NB4 (cell line): ENCODE measurements at regions not wholly inside any gene's neighbourhood (a gene's known extent, or its start where the extent isn't known, plus 50 kb on each side); places are given as distances from the start of the nearest gene placed in this dataset.
A peak's percentile ranks its signal among the peaks of the same experiment; 100 is the strongest.

Source experiments
- DNase-seq: peaks from one replicate; pipeline ENCODE4 v3.0.0; 2010; ENCODE audit warnings: low read depth
- H3K4me3 ChIP-seq: one replicate; pipeline ENCODE4 v1.5.1; 2011; ENCODE audit warnings: mild to moderate bottlenecking, low read depth, low read length, moderate library complexity
- MYC ChIP-seq: IDR thresholded peaks from 2 replicates; pipeline ENCODE4 v1.6.1; 2011; ENCODE audit warnings: low read depth, low read length
- POLR2A ChIP-seq: IDR thresholded peaks from 2 replicates; pipeline ENCODE4 v1.6.1; 2011; ENCODE audit warnings: mild to moderate bottlenecking; ENCODE audit not compliant: insufficient read length; ENCODE audit errors: extremely low read depth
- TF ChIP-seq, protein P1 (sequence below): IDR thresholded peaks from one replicate; pipeline ENCODE4 v1.5.1; 2012; ENCODE audit warnings: low read depth, low read length
- TF ChIP-seq, protein P2 (sequence below): IDR thresholded peaks from 2 replicates; pipeline ENCODE4 v1.6.1; 2011; ENCODE audit warnings: low read depth, low read length

DNA sequence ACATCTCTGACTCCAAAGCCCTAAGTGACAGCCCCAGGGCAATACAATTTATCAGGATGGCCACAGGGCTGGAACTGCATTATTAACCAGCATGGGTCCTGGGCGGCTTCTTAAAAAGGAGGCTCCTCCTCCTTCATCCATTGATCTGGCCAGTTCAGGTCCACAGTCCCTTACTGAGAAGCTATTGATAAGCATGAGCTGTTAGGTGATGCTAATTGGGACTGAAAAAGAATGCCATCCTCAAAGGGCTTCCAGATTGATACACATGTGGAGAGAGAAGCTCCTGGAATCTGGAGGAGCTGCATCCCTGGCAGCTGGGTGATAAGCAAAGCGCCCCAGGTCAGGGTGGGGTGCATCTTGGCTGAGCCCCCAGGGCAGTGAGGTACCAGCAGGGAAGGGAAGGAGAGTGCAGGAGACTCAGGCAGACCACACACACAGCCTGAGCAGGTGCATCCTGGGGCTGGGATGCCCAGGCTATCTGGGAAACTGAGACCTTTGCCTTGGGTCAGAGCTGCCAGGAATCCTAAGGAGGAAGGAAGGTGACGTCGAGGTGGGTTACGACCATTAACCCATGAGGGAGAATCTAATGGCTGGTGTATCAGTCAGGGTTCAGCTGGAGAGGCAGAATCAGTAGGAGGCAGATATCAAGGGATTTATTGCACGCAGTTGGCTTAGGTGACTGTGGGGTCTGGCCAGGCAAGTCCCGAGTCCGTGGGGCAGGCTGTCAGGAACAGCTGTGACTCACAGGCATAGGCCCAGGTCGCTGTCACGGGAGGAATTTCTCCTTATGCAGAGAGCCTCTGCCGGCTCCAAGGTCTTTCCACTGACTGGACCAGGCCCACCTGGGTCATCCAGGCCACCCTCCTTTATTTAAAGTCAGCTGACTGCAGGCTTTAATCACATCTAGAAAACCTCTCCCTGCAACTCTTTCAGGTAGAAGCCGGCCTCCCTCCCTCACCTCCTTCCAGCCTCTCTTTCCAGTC is 261.2 kb downstream of the BMP7 start:
- no peak overlapping the region for H3K4me3 ChIP-seq
- no peak for DNase-seq
- TF ChIP-seq POLR2A (no peak), MYC (no peak)
- TF ChIP-seq, protein P1, sequence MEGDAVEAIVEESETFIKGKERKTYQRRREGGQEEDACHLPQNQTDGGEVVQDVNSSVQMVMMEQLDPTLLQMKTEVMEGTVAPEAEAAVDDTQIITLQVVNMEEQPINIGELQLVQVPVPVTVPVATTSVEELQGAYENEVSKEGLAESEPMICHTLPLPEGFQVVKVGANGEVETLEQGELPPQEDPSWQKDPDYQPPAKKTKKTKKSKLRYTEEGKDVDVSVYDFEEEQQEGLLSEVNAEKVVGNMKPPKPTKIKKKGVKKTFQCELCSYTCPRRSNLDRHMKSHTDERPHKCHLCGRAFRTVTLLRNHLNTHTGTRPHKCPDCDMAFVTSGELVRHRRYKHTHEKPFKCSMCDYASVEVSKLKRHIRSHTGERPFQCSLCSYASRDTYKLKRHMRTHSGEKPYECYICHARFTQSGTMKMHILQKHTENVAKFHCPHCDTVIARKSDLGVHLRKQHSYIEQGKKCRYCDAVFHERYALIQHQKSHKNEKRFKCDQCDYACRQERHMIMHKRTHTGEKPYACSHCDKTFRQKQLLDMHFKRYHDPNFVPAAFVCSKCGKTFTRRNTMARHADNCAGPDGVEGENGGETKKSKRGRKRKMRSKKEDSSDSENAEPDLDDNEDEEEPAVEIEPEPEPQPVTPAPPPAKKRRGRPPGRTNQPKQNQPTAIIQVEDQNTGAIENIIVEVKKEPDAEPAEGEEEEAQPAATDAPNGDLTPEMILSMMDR: no peak
- TF ChIP-seq, protein P2, sequence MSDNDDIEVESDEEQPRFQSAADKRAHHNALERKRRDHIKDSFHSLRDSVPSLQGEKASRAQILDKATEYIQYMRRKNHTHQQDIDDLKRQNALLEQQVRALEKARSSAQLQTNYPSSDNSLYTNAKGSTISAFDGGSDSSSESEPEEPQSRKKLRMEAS: no peak

DNA sequence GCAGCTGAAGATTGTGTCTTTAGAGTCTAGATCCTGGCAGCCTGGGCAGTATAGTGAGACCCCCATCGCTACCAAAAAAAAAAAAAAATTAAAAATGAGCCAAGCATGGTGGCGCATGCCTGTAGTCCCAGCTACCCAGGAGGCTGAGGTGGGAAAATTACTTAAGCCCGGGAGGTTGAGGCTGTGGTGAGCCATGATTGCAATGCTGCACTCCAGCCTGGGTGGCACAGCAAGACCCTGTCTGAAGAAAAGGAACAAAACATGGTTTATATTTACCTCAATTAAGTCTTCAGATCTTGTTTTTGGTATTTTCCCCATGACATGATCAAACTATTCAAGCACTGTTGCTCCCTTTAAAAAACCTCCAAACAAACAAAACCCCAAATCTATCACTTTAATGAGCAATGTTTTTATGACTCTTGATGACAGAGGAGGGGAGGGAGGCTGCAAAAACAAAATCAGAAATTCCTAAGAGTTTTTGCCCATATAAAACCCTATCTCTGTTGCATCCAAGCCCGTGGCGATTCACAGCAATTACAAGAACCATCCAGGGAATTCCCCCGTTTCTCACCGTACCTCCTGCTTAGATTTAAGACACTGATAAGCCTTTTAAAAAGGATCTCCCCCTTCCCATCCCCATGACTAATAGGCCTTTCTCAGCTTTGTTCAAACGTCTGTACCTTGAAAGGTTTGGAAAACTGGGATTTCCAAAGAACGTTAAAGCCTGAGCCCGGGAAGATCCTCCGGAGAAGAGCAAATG is 259.9 kb downstream of the BMP7 start:
- TF ChIP-seq POLR2A (no peak), MYC (no peak)
- TF ChIP-seq, protein P1: no peak
- TF ChIP-seq, protein P2: no peak
- H3K4me3 ChIP-seq: no peak overlapping the region
- DNase-seq: no peak

DNA sequence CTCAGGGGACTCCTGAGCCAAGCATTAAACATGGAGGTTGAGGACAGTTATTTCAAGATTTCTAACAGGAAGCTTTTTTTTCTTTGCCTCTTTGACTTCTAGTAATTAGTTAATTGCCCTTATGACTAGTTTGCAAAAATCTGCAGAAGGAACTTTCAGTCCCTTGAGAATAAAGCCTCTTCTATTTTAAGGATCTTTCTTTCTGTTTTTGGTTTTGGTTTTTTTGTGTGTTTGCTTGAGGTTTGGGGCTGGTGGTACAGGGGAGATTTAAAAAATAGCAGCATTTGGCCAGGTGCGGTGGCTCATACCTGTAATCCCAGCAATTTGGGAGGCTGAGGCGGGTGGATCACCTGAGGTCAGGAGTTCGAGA is 259.3 kb downstream of the BMP7 start:
- TF ChIP-seq MYC: no peak
- TF ChIP-seq, protein P2: no peak
- no peak for TF ChIP-seq POLR2A
- TF ChIP-seq, protein P1: no peak
- no peak overlapping the region for H3K4me3 ChIP-seq
- DNase-seq: peak; percentile 69

DNA sequence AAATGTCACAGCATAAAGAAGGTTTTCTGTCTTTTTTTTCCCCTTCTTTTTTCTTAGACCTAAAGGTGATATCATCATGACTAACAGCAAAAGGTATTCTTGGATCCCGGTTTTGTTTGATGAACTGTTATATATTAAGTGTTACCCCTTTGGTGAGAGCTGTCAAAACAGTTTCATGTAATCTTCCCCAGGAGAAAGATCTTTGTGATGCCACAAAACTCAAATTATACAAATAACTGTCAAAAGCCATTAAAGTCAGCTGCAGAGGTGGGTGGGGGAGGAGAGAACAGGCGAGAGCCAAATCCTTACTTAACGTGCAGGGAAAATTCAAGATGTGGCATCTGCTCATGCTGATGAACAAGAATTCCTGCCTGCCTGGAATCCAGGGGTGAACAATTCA is 258.2 kb downstream of the BMP7 start:
- DNase-seq: no peak
- H3K4me3 ChIP-seq: no peak overlapping the region
- TF ChIP-seq POLR2A: no peak
- TF ChIP-seq, protein P2: no peak
- TF ChIP-seq MYC: no peak
- TF ChIP-seq, protein P1: no peak

DNA sequence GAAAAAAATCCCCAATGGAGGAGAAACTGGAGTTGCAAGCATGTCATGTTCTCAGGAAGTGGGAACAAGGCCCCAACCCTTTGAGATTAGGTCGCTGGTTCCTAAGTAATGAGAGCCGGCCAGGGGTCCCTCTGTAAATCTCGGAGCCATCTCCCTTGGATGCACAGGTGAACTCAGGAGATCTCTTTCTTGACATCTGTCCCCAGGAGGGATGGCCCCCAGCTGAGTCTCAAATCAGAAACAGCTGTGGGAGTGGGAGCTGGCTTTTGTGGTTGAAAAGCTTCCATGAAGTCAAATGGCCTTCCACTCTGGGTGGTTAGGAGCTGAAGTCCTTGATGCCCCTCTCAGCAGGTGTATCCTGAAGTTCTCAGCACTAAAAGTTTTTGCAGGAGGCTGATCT is 257.1 kb downstream of the BMP7 start:
- TF ChIP-seq MYC: no peak
- no peak for TF ChIP-seq POLR2A
- TF ChIP-seq, protein P2: no peak
- TF ChIP-seq, protein P1: no peak
- no peak overlapping the region for H3K4me3 ChIP-seq
- no peak for DNase-seq
